Upper lobe of right lung (tissue), 1 donor: ENCODE measurements at regions not wholly inside any gene's neighbourhood (a gene's known extent, or its start where the extent isn't known, plus 50 kb on each side); places are given as distances from the start of the nearest gene placed in this dataset.
"Not testable (repeated sequence)": the region's sequence is repeated elsewhere in the genome, so short reads cannot be mapped to it uniquely, and the experiment has no call there.

ENCODE experiments used
- ATAC-seq: fragments of 200-7000 bp; cut with Tn5 transposase; one replicate; pipeline ENCODE4 v1.9.1; 2020; ENCODE audit warnings: mild to moderate bottlenecking, moderate library complexity
- DNase-seq: peaks from one replicate; pipeline ENCODE4 v3.0.0-alpha.2; 2020
- H3K27ac ChIP-seq: fragments of 200-600 bp; one replicate; pipeline ENCODE4 v1.8.0; 2022
- H3K27me3 ChIP-seq: fragments of 200-600 bp; one replicate; pipeline ENCODE4 v1.8.0; 2022; ENCODE audit warnings: mild to moderate bottlenecking
- H3K36me3 ChIP-seq: fragments of 200-600 bp; one replicate; pipeline ENCODE4 v1.8.0; 2022
- H3K4me1 ChIP-seq: fragments of 200-600 bp; one replicate; pipeline ENCODE4 v1.8.0; 2022
- H3K4me3 ChIP-seq: fragments of 200-600 bp; one replicate; pipeline ENCODE4 v1.8.0; 2022; ENCODE audit warnings: mild to moderate bottlenecking
- H3K9me3 ChIP-seq: fragments of 200-600 bp; one replicate; pipeline ENCODE4 v1.8.0; 2022
- CTCF ChIP-seq: fragments of 200-600 bp; IDR thresholded peaks from one replicate; pipeline ENCODE4 v1.8.0; 2022; ENCODE audit warnings: antibody characterized with exemption
- intact Hi-C: fragments of 100-400 bp; cut with DNase I; formaldehyde crosslinking; loops from one replicate; pipeline ENCODE4 v1.11.0; 2022
- donor health status: DM: no; HTN: yes; CAD: no; lungs with severe emphysema.

GRCh38 chr20:19840111-19840710 is 82.2 kb downstream of the RIN2 start:
- Histone ChIP-seq H3K4me1 (no peaks in the 10 kb centered on the region), H3K27me3 (no peaks in the 10 kb centered on the region), H3K27ac (no peak overlapping the region), H3K9me3 (no peaks in the 10 kb centered on the region), H3K36me3 (no peaks in the 10 kb centered on the region), H3K4me3 (no peak overlapping the region)
- no peak for ATAC-seq
- DNase-seq = no peak
- TF ChIP-seq CTCF = no peak
- intact Hi-C loops = no loop called here

DNA sequence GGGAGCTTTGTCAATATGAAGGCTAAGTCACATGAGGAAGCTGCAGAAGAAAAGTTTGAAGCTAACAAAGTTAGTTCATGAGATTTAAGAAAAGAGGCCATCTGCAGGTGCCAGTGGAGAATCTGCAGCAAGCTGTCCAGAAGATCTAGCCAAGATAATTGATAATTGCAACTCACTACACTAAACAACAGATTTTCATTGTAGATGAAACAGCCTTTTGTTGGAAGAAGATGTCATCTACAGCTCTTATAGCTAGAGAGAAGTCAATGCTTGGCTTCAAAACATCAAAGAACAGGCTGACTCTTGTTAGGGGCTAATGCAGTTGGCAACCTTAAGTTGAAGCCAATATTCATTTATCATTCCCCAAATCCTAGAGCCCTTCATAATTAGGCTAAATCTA is 83.7 kb downstream of the RIN2 start:
- intact Hi-C loops = no loop called here
- no peak for TF ChIP-seq CTCF

GRCh38 chr20:19844850-19845249 is 86.8 kb downstream of the RIN2 start:
- H3K4me1 ChIP-seq, H3K36me3 ChIP-seq, intact Hi-C loops, ATAC-seq, H3K27ac ChIP-seq, H3K4me3 ChIP-seq, H3K9me3 ChIP-seq, DNase-seq, H3K27me3 ChIP-seq: not testable (repeated sequence)

More for the DNA sequence above, 83.7 kb downstream of the RIN2 start:
- ATAC-seq = no peak
- Histone ChIP-seq H3K4me3 (no peak overlapping the region), H3K9me3 (no peaks in the 10 kb centered on the region), H3K4me1 (no peaks in the 10 kb centered on the region), H3K27ac (no peak overlapping the region), H3K36me3 (no peaks in the 10 kb centered on the region), H3K27me3 (no peaks in the 10 kb centered on the region)
- DNase-seq = no peak

GRCh38 chr20:19847383-19847782 is 89.3 kb downstream of the RIN2 start:
- H3K4me3 ChIP-seq = no peak overlapping the region
- no peak for TF ChIP-seq CTCF
- no peak for ATAC-seq
- no peaks in the 10 kb centered on the region for H3K9me3 ChIP-seq
- no peaks in the 10 kb centered on the region for H3K36me3 ChIP-seq
- no peak for DNase-seq
- H3K27ac ChIP-seq = no peak overlapping the region
- no peaks in the 10 kb centered on the region for H3K27me3 ChIP-seq
- peaks cover 4% of the 10 kb centered on the region for H3K4me1 ChIP-seq
- intact Hi-C loops = no loop called here

DNA sequence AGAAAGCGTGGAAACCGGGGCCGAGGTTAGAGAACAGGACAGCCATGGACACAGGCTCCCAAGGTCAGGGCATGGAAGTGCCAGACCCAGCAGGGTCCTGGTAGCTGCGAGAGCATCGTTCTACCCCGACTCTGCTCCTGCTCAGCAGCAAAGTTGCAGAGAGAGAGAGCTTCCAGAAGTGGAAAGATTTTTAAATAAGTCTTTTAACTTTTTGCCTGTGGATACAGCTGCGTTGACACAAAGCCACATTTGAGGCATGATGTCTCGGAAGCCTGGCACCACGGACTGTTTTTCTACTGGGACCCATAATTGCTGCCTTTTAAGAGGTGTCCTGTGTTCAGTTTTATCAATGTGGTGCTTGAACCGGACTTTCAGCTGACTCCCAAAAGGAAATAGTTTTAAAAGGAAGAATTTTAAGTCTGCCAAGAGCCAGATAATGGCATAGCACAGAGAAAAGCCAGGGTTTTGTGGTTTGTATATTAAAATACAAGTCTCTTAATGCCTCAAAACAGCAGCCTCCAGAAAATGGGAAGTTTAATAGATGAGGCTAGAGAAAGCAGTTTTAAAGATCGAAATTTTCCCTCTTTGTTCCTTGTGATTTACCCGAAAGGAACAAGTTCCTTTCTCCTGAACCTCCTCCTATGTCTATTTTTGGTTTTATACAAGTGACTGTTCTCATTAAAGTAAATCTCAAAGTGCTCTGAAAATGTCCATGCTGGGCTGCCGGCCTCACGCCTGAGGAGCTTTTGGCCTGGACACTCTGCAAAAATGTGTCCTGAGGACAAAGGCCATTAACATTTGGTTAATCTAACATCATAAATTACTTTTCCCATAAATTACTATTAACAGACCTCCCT is 91.5 kb downstream of the RIN2 start:
- Histone ChIP-seq H3K4me1 (peaks cover 4% of the 10 kb centered on the region), H3K9me3 (no peaks in the 10 kb centered on the region), H3K4me3 (no peak overlapping the region), H3K36me3 (no peaks in the 10 kb centered on the region), H3K27me3 (no peaks in the 10 kb centered on the region), H3K27ac (peak overlapping the region; percentile 70)
- TF ChIP-seq CTCF = no peak
- intact Hi-C loops = no loop called here
- ATAC-seq = no peak
- no peak for DNase-seq

DNA sequence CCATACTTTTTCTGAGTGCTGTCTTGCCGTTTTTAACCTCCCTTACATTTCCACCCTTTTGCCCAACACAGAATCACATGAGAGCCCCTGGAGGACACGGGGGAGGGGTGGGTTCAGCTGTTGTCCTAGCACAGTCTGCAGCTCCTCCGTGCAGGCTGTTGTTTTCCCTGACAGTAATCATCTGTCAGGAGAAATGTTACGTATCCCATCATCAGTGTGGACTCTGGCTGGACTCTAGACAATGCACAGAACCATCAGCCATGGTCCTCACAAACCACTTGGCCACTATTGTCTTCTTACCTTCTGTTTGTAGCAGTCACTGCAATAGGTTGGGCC is 92.1 kb downstream of the RIN2 start:
- no peak overlapping the region for H3K4me3 ChIP-seq
- H3K4me1 ChIP-seq = peaks cover 4% of the 10 kb centered on the region
- DNase-seq (no peak), ATAC-seq (peak; percentile 38)
- intact Hi-C loops = no loop called here
- no peaks in the 10 kb centered on the region for H3K36me3 ChIP-seq
- no peaks in the 10 kb centered on the region for H3K9me3 ChIP-seq
- no peak for TF ChIP-seq CTCF
- H3K27me3 ChIP-seq = no peaks in the 10 kb centered on the region
- H3K27ac ChIP-seq = peak overlapping the region; percentile 70
